ENCODE measurements at regions not wholly inside any gene's neighbourhood (a gene's known extent, or its start where the extent isn't known, plus 50 kb on each side); places are given as distances from the start of the nearest gene placed in this dataset.

DNA sequence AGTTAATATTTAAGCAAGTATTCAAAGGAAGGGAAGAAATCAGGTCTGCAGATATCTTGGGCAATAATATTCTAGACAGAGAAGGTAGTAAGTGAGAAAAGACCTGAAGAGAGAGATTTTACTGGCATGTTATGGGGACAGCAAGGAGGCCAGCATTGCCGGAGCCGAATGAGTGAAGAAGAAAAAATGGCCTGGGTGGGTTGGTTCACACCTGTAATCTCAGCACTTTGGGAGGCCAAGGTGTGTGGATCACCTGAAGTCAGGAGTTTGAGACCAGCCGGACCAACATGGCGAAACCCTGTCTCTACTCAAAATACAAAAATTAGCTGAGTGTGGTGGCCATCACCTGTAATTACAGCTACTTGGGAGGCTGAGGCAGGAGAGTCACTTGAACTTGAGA lies 164.7 kb downstream of the VGLL3 start:
- TF ChIP-seq, protein P1, sequence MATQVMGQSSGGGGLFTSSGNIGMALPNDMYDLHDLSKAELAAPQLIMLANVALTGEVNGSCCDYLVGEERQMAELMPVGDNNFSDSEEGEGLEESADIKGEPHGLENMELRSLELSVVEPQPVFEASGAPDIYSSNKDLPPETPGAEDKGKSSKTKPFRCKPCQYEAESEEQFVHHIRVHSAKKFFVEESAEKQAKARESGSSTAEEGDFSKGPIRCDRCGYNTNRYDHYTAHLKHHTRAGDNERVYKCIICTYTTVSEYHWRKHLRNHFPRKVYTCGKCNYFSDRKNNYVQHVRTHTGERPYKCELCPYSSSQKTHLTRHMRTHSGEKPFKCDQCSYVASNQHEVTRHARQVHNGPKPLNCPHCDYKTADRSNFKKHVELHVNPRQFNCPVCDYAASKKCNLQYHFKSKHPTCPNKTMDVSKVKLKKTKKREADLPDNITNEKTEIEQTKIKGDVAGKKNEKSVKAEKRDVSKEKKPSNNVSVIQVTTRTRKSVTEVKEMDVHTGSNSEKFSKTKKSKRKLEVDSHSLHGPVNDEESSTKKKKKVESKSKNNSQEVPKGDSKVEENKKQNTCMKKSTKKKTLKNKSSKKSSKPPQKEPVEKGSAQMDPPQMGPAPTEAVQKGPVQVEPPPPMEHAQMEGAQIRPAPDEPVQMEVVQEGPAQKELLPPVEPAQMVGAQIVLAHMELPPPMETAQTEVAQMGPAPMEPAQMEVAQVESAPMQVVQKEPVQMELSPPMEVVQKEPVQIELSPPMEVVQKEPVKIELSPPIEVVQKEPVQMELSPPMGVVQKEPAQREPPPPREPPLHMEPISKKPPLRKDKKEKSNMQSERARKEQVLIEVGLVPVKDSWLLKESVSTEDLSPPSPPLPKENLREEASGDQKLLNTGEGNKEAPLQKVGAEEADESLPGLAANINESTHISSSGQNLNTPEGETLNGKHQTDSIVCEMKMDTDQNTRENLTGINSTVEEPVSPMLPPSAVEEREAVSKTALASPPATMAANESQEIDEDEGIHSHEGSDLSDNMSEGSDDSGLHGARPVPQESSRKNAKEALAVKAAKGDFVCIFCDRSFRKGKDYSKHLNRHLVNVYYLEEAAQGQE (IDR thresholded peaks at IDR 0.05; ENCODE audit: insufficient read depth in 1 of 2, low read depth in 2 of 2, low read length in 2 of 2), result no peak
- TF ChIP-seq SIN3A (IDR thresholded peaks at IDR 0.05; ENCODE audit: borderline replicate concordance, insufficient read depth, low read length), result no peak
